Liver (tissue), 8 donors: ENCODE measurements at regions not wholly inside any gene's neighbourhood (a gene's known extent, or its start where the extent isn't known, plus 50 kb on each side); places are given as distances from the start of the nearest gene placed in this dataset.

Source experiments
- DNase-seq: peaks from one replicate; pipeline ENCODE4 v3.0.0-alpha.2; 2017; ENCODE audit warnings: low spot score
- H3K27ac ChIP-seq, 2 donors: one replicate each; pipeline ENCODE4 v1.7.0; 2013; ENCODE audit warnings: inconsistent platforms in 2 of 2, low read length in 2 of 2, control low read depth in 1 of 2, low read depth in 1 of 2, mild to moderate bottlenecking in 1 of 2
- H3K27me3 ChIP-seq, 4 donors: one replicate each; pipeline versions ENCODE4 v1.6.1 to v1.7.0; 2013; ENCODE audit warnings: low read length in 3 of 4, inconsistent platforms in 1 of 4, mild to moderate bottlenecking in 1 of 4, moderate library complexity in 1 of 4; ENCODE audit not compliant: control insufficient read depth in 4 of 4, insufficient read depth in 4 of 4
- H3K36me3 ChIP-seq, 4 donors: one replicate each; pipeline versions ENCODE4 v1.6.1 to v1.7.0; 2013; ENCODE audit warnings: low read length in 3 of 4, mild to moderate bottlenecking in 3 of 4, low read depth in 1 of 4, moderate library complexity in 1 of 4; ENCODE audit not compliant: control insufficient read depth in 4 of 4, insufficient read depth in 3 of 4
- H3K4me1 ChIP-seq, 4 donors: one replicate each; pipeline versions ENCODE4 v1.6.1 to v1.7.0; 2013; ENCODE audit warnings: low read length in 3 of 4, mild to moderate bottlenecking in 3 of 4, moderate library complexity in 1 of 4; ENCODE audit not compliant: control insufficient read depth in 4 of 4, insufficient read depth in 4 of 4
- H3K4me3 ChIP-seq, 3 donors: one replicate each; pipeline versions ENCODE4 v1.6.1 to v1.7.0; 2013; ENCODE audit warnings: low read length in 3 of 3, control low read depth in 1 of 3, low read depth in 1 of 3, mild to moderate bottlenecking in 1 of 3
- H3K9ac ChIP-seq, 2 donors: one replicate each; pipeline ENCODE4 v1.7.0; 2013; ENCODE audit warnings: low read length in 2 of 2, mild to moderate bottlenecking in 2 of 2, moderate library complexity in 2 of 2, control low read depth in 1 of 2, low read depth in 1 of 2
- H3K9me3 ChIP-seq, 4 donors: one replicate each; pipeline versions ENCODE4 v1.6.1 to v1.7.0; 2013; ENCODE audit warnings: low read length in 3 of 4; ENCODE audit not compliant: control insufficient read depth in 4 of 4
- CTCF ChIP-seq: fragments of 150-350 bp; IDR thresholded peaks from 2 replicates; pipeline ENCODE4 v1.5.1; 2017; ENCODE audit warnings: improper control_type of control experiment, low read depth, low read length; ENCODE audit not compliant: missing input control
- EGR1 ChIP-seq, 2 donors: IDR thresholded peaks; 2 replicates each; pipeline ENCODE4 v1.6.1; 2016 to 2018; ENCODE audit warnings: antibody characterized with exemption in 2 of 2, low read depth in 2 of 2
- FOXA1 ChIP-seq: IDR thresholded peaks from 2 replicates; pipeline ENCODE4 v1.6.1; 2016; ENCODE audit warnings: antibody characterized with exemption
- FOXA2 ChIP-seq: IDR thresholded peaks from 2 replicates; pipeline ENCODE4 v1.6.1; 2016; ENCODE audit warnings: antibody characterized with exemption
- GABPA ChIP-seq, 2 donors: IDR thresholded peaks in 1 of 2; conservative IDR thresholded peaks in 1 of 2; 2 replicates each; pipeline ENCODE4 v1.6.1; 2016; ENCODE audit warnings: antibody characterized with exemption in 2 of 2, mild to moderate bottlenecking in 1 of 2, moderate library complexity in 1 of 2
- HNF4A ChIP-seq, 2 donors: conservative IDR thresholded peaks; 2 replicates each; pipeline ENCODE4 v1.6.1; 2016; ENCODE audit warnings: antibody characterized with exemption in 2 of 2, mild to moderate bottlenecking in 2 of 2
- HNF4G ChIP-seq: IDR thresholded peaks from 2 replicates; pipeline ENCODE4 v1.6.1; 2016; ENCODE audit warnings: antibody characterized with exemption
- JUND ChIP-seq, 2 donors: IDR thresholded peaks; 2 replicates each; pipeline ENCODE4 v1.6.1; 2016; ENCODE audit warnings: antibody characterized with exemption in 2 of 2
- NR2F2 ChIP-seq: IDR thresholded peaks from 2 replicates; pipeline ENCODE4 v1.6.1; 2016; ENCODE audit warnings: antibody characterized with exemption
- RAD21 ChIP-seq, 2 donors: IDR thresholded peaks; 2 replicates each; pipeline ENCODE4 v1.6.1; 2016; ENCODE audit warnings: antibody characterized with exemption in 2 of 2, mild to moderate bottlenecking in 2 of 2
- RXRA ChIP-seq, 2 donors: IDR thresholded peaks; 2 replicates each; pipeline ENCODE4 v1.6.1; 2017 to 2018; ENCODE audit warnings: antibody characterized with exemption in 2 of 2, mild to moderate bottlenecking in 1 of 2
- SP1 ChIP-seq: IDR thresholded peaks from 2 replicates; pipeline ENCODE4 v1.6.1; 2018; ENCODE audit warnings: antibody characterized with exemption, mild to moderate bottlenecking
- TAF1 ChIP-seq: conservative IDR thresholded peaks from 2 replicates; pipeline ENCODE4 v1.6.1; 2016; ENCODE audit warnings: antibody characterized with exemption, mild to moderate bottlenecking
- YY1 ChIP-seq: IDR thresholded peaks from 2 replicates; pipeline ENCODE4 v1.6.1; 2016; ENCODE audit warnings: antibody characterized with exemption, mild to moderate bottlenecking
- WGBS: extraction: QIAGEN DNeasy Blood & Tissue Kit; methylation state at CpG from one replicate; pipeline ENCODE4 v1.1.7; 2013; 5-methylcytosine and 5-hydroxymethylcytosine counted together
- TF ChIP-seq, protein P1 (sequence below): IDR thresholded peaks from 2 replicates; pipeline ENCODE4 v1.6.1; 2016; ENCODE audit warnings: antibody characterized with exemption
- TF ChIP-seq, protein P2 (sequence below): IDR thresholded peaks from 2 replicates; pipeline ENCODE4 v1.6.1; 2016; ENCODE audit warnings: antibody characterized with exemption
- TF ChIP-seq, protein P3 (sequence below): IDR thresholded peaks from 2 replicates; pipeline ENCODE4 v1.6.1; 2016; ENCODE audit warnings: antibody characterized with exemption, mild to moderate bottlenecking
- TF ChIP-seq, protein P4 (sequence below): IDR thresholded peaks from 2 replicates; pipeline ENCODE4 v1.6.1; 2016; ENCODE audit warnings: antibody characterized with exemption
- donor health status: healthy.
- donor health status: healthy.
- donor health status: healthy.
- donor health status: healthy.
- donor health status: healthy.

DNA sequence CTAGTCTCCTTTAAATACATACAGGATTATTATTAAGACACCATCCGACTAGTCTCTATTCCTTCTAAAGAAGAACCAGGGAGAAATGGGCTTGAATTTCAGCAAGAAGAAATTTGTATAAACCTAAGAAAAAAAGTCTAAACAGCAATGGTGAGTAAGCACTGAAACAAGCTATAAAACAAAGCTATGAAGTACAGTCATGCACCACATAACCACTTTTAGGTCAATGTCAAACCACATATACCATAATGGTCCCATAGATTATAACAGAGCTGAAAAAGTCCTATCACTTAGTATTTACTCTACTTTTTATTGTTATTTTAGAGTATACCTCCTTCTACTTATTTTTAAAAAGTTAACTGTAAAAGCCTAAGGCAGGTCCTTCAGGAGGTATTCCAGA is 102.0 kb upstream of the NFIB start:
- Histone ChIP-seq H3K9ac (no peak overlapping the region), H3K36me3 (no peaks in the 10 kb centered on the region), H3K27ac (no peak overlapping the region), H3K4me1 (no peaks in the 10 kb centered on the region), H3K27me3 (no peaks in the 10 kb centered on the region), H3K4me3 (no peak overlapping the region), H3K9me3 (no peaks in the 10 kb centered on the region)
- DNase-seq, result no peak
- WGBS, result 91% methylated on average over 1 of the region's 1 CpG
- no peak for TF ChIP-seq CTCF
- TF ChIP-seq, protein P1, sequence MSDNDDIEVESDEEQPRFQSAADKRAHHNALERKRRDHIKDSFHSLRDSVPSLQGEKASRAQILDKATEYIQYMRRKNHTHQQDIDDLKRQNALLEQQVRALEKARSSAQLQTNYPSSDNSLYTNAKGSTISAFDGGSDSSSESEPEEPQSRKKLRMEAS, result no peak
- no peak for TF ChIP-seq YY1
- TF ChIP-seq, protein P2, sequence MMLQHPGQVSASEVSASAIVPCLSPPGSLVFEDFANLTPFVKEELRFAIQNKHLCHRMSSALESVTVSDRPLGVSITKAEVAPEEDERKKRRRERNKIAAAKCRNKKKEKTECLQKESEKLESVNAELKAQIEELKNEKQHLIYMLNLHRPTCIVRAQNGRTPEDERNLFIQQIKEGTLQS, result no peak
- no peak for TF ChIP-seq RAD21 (IDR thresholded peaks at IDR 0.05)
- no peak for TF ChIP-seq FOXA2
- TF ChIP-seq FOXA1, result no peak
- TF ChIP-seq JUND (IDR thresholded peaks at IDR 0.05), result no peak
- TF ChIP-seq, protein P3, sequence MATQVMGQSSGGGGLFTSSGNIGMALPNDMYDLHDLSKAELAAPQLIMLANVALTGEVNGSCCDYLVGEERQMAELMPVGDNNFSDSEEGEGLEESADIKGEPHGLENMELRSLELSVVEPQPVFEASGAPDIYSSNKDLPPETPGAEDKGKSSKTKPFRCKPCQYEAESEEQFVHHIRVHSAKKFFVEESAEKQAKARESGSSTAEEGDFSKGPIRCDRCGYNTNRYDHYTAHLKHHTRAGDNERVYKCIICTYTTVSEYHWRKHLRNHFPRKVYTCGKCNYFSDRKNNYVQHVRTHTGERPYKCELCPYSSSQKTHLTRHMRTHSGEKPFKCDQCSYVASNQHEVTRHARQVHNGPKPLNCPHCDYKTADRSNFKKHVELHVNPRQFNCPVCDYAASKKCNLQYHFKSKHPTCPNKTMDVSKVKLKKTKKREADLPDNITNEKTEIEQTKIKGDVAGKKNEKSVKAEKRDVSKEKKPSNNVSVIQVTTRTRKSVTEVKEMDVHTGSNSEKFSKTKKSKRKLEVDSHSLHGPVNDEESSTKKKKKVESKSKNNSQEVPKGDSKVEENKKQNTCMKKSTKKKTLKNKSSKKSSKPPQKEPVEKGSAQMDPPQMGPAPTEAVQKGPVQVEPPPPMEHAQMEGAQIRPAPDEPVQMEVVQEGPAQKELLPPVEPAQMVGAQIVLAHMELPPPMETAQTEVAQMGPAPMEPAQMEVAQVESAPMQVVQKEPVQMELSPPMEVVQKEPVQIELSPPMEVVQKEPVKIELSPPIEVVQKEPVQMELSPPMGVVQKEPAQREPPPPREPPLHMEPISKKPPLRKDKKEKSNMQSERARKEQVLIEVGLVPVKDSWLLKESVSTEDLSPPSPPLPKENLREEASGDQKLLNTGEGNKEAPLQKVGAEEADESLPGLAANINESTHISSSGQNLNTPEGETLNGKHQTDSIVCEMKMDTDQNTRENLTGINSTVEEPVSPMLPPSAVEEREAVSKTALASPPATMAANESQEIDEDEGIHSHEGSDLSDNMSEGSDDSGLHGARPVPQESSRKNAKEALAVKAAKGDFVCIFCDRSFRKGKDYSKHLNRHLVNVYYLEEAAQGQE, result no peak
- TF ChIP-seq NR2F2, result no peak
- TF ChIP-seq EGR1 (IDR thresholded peaks at IDR 0.05; ENCODE audit: low read depth in 2 of 2), result no peak
- TF ChIP-seq HNF4G, result no peak
- TF ChIP-seq, protein P4, sequence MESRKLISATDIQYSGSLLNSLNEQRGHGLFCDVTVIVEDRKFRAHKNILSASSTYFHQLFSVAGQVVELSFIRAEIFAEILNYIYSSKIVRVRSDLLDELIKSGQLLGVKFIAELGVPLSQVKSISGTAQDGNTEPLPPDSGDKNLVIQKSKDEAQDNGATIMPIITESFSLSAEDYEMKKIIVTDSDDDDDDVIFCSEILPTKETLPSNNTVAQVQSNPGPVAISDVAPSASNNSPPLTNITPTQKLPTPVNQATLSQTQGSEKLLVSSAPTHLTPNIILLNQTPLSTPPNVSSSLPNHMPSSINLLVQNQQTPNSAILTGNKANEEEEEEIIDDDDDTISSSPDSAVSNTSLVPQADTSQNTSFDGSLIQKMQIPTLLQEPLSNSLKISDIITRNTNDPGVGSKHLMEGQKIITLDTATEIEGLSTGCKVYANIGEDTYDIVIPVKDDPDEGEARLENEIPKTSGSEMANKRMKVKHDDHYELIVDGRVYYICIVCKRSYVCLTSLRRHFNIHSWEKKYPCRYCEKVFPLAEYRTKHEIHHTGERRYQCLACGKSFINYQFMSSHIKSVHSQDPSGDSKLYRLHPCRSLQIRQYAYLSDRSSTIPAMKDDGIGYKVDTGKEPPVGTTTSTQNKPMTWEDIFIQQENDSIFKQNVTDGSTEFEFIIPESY, result no peak
- no peak for TF ChIP-seq RXRA (IDR thresholded peaks at IDR 0.05)
- TF ChIP-seq GABPA (IDR thresholded peaks at IDR 0.05 in 1 of 2, conservative IDR thresholded peaks at IDR 0.05 in 1 of 2), result no peak

GRCh38 chr9:14413812-14414211 is 99.9 kb upstream of the NFIB start:
- 87% methylated on average over 6 of the region's 6 CpGs for WGBS

More at GRCh38 chr9:14413812-14414211, 99.9 kb upstream of the NFIB start:
- Histone ChIP-seq H3K9me3 (no peaks in the 10 kb centered on the region), H3K27me3 (no peaks in the 10 kb centered on the region), H3K9ac (no peak overlapping the region), H3K4me1 (no peaks in the 10 kb centered on the region), H3K27ac (no peak overlapping the region), H3K4me3 (no peak overlapping the region), H3K36me3 (no peaks in the 10 kb centered on the region)
- DNase-seq, result no peak
- no peak for TF ChIP-seq YY1
- TF ChIP-seq FOXA1, result no peak
- no peak for TF ChIP-seq SP1
- TF ChIP-seq JUND (IDR thresholded peaks at IDR 0.05), result no peak
- TF ChIP-seq HNF4G, result no peak
- TF ChIP-seq TAF1, result no peak
- no peak for TF ChIP-seq EGR1 (IDR thresholded peaks at IDR 0.05; ENCODE audit: low read depth in 2 of 2)
- no peak for TF ChIP-seq RAD21 (IDR thresholded peaks at IDR 0.05)
- TF ChIP-seq, protein P1, result no peak
- TF ChIP-seq, protein P2, result no peak
- TF ChIP-seq, protein P3, result no peak
- TF ChIP-seq HNF4A (conservative IDR thresholded peaks at IDR 0.05), result no peak
- no peak for TF ChIP-seq GABPA (IDR thresholded peaks at IDR 0.05 in 1 of 2, conservative IDR thresholded peaks at IDR 0.05 in 1 of 2)
- TF ChIP-seq NR2F2, result no peak
